ENCODE measurements at regions not wholly inside any gene's neighbourhood (a gene's known extent, or its start where the extent isn't known, plus 50 kb on each side); places are given as distances from the start of the nearest gene placed in this dataset.

DNA sequence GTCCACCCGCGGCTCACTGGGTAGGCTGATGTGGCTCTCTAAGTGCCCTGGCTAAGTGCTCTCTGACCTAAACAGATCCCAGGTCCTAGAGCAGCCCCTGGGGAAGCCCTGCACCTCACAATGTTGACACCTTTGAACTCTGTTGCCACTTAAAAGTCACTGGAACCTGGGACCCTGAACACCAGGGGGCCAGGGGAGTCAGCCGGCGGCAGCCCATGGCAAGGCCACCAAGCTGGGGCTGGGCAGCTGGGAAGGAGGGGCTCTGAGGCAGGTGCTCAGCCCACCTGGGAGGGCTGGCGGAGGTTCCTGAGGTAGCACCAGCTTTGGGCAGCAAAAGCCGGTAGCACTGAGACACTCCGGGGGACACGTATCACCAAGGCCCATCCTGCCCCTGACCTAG is 129.0 kb downstream of the CHSY1 start:
- TF ChIP-seq, protein P1, sequence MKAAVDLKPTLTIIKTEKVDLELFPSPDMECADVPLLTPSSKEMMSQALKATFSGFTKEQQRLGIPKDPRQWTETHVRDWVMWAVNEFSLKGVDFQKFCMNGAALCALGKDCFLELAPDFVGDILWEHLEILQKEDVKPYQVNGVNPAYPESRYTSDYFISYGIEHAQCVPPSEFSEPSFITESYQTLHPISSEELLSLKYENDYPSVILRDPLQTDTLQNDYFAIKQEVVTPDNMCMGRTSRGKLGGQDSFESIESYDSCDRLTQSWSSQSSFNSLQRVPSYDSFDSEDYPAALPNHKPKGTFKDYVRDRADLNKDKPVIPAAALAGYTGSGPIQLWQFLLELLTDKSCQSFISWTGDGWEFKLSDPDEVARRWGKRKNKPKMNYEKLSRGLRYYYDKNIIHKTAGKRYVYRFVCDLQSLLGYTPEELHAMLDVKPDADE (conservative IDR thresholded peaks at IDR 0.05; ENCODE audit: control insufficient read depth, low read depth, low read length) = no peak
- TF ChIP-seq, protein P2, sequence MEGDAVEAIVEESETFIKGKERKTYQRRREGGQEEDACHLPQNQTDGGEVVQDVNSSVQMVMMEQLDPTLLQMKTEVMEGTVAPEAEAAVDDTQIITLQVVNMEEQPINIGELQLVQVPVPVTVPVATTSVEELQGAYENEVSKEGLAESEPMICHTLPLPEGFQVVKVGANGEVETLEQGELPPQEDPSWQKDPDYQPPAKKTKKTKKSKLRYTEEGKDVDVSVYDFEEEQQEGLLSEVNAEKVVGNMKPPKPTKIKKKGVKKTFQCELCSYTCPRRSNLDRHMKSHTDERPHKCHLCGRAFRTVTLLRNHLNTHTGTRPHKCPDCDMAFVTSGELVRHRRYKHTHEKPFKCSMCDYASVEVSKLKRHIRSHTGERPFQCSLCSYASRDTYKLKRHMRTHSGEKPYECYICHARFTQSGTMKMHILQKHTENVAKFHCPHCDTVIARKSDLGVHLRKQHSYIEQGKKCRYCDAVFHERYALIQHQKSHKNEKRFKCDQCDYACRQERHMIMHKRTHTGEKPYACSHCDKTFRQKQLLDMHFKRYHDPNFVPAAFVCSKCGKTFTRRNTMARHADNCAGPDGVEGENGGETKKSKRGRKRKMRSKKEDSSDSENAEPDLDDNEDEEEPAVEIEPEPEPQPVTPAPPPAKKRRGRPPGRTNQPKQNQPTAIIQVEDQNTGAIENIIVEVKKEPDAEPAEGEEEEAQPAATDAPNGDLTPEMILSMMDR (IDR thresholded peaks at IDR 0.05 in 2 of 3, conservative IDR thresholded peaks at IDR 0.05 in 1 of 3; ENCODE audit: insufficient read depth in 2 of 3, low read depth in 1 of 3, low read length in 3 of 3) = no peak
- TF ChIP-seq SMAD1 (IDR thresholded peaks at IDR 0.05; ENCODE audit: low read depth, low read length, partially characterized antibody) = no peak
- no peak for TF ChIP-seq HMG20B (CRISPR knock-in tag; IDR thresholded peaks at IDR 0.05)
- TF ChIP-seq, protein P3, sequence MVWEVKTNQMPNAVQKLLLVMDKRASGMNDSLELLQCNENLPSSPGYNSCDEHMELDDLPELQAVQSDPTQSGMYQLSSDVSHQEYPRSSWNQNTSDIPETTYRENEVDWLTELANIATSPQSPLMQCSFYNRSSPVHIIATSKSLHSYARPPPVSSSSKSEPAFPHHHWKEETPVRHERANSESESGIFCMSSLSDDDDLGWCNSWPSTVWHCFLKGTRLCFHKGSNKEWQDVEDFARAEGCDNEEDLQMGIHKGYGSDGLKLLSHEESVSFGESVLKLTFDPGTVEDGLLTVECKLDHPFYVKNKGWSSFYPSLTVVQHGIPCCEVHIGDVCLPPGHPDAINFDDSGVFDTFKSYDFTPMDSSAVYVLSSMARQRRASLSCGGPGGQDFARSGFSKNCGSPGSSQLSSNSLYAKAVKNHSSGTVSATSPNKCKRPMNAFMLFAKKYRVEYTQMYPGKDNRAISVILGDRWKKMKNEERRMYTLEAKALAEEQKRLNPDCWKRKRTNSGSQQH (CRISPR knock-in tag; IDR thresholded peaks at IDR 0.05) = no peak
- TF ChIP-seq, protein P4, sequence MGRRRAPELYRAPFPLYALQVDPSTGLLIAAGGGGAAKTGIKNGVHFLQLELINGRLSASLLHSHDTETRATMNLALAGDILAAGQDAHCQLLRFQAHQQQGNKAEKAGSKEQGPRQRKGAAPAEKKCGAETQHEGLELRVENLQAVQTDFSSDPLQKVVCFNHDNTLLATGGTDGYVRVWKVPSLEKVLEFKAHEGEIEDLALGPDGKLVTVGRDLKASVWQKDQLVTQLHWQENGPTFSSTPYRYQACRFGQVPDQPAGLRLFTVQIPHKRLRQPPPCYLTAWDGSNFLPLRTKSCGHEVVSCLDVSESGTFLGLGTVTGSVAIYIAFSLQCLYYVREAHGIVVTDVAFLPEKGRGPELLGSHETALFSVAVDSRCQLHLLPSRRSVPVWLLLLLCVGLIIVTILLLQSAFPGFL (CRISPR knock-in tag; IDR thresholded peaks at IDR 0.05) = no peak
- no peak for TF ChIP-seq FOXK1 (CRISPR knock-in tag; IDR thresholded peaks at IDR 0.05; ENCODE audit: borderline replicate concordance)
- no peak for TF ChIP-seq USF1 (CRISPR knock-in tag; IDR thresholded peaks at IDR 0.05)
- no peak for TF ChIP-seq ZNF398 (CRISPR knock-in tag; IDR thresholded peaks at IDR 0.05)
- no peak for TF ChIP-seq BCLAF1 (IDR thresholded peaks at IDR 0.05; ENCODE audit: borderline replicate concordance in 1 of 2, control insufficient read depth in 1 of 2, low read depth in 2 of 2, low read length in 1 of 2)
- no peak for TF ChIP-seq FOS (IDR thresholded peaks at IDR 0.05; ENCODE audit: extremely low read depth, insufficient read length)
- TF ChIP-seq ILK (tag; IDR thresholded peaks at IDR 0.05; ENCODE audit: borderline replicate concordance, low read depth) = no peak
